Activated T-helper 9 cell treated with anti-CD3 and anti-CD28 coated beads, Interleukin-2, amount 50 U/mL, for 16 hours (primary cell): ENCODE measurements at regions not wholly inside any gene's neighbourhood (a gene's known extent, or its start where the extent isn't known, plus 50 kb on each side); places are given as distances from the start of the nearest gene placed in this dataset.

Experiments used
- DNase-seq: peaks from one replicate; pipeline ENCODE4 v3.0.0-alpha.2; 2020; ENCODE audit warnings: low read depth

DNA sequence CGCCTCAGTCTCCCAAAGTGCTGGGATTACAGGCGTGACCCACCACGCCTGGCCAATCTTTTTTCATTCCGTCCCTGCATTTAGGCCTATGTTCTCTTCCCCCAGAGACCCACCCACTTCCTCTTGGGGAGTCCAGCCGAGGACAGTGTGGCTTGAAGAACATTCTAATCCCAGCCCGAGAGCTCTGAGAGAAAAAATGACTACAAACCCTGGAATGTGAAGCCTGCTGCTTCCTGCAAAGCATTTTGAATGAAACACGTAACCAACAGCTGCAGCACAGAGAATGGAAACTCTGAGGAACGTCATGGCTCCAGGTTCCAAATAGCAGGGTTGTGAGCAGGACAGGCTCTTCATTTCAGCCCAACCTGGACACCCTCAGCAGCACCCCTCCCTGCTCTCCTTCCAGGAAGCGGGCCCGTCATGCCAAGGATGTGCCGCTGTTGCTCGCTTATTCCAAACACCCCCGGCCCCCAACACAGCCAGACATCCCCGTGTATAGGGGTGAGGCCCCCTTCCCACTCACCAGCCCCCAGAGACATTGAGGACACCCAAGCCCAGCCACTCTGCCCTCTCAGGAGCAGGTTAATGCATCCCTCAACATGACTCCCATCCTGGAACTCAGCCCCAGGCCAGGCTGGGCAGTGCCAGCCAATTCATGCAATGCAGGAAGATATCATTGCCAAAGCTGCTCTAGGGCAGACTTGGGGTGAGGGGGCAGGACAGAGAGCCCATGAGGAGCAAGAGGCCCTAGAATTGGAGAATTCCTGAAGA is 139.8 kb downstream of the ZFP36L2 start:
- DNase-seq = no peak

DNA sequence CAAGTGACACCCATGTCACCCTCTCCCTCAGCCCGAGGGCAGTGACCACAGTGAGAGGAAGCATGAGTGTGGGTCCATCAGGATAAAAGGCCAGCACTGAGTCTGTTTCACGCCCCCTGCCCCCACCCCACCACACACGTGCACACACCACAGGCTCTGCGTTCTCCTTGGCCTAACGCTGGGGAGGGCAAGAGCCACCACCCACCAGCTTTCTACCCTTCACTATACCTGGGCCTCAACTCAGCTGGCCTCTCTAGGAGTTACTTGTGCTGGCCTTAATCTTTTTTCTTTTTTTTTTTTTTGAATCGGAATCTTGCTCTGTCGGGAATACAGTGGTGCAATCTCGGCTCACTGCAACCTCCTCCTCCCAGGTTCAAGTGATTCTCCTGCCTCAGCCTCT is 140.5 kb downstream of the ZFP36L2 start:
- no peak for DNase-seq

DNA sequence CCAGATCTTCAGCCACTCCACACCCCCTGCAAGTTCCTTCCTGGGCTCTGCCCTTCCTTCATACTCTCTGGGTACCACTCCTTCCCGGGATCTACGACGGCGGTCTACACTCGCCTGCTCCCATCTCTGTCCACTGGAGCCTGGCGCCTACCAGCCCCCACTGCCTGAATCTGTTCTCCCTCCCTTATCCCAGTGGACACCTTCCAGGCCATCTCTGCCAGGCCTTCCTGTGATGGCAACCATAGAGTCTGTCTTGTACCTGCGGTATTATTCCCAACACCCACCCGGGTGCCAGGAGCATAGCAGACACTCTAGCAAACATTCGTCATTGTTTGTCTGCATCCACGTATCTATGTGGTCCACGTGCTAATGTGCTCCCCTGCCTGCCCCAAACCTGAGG is 140.9 kb downstream of the ZFP36L2 start:
- DNase-seq = no peak

- DNase-seq = no peak
These were observed 141.7 kb downstream of the ZFP36L2 start for GRCh38 chr2:43084699-43085091.

DNA sequence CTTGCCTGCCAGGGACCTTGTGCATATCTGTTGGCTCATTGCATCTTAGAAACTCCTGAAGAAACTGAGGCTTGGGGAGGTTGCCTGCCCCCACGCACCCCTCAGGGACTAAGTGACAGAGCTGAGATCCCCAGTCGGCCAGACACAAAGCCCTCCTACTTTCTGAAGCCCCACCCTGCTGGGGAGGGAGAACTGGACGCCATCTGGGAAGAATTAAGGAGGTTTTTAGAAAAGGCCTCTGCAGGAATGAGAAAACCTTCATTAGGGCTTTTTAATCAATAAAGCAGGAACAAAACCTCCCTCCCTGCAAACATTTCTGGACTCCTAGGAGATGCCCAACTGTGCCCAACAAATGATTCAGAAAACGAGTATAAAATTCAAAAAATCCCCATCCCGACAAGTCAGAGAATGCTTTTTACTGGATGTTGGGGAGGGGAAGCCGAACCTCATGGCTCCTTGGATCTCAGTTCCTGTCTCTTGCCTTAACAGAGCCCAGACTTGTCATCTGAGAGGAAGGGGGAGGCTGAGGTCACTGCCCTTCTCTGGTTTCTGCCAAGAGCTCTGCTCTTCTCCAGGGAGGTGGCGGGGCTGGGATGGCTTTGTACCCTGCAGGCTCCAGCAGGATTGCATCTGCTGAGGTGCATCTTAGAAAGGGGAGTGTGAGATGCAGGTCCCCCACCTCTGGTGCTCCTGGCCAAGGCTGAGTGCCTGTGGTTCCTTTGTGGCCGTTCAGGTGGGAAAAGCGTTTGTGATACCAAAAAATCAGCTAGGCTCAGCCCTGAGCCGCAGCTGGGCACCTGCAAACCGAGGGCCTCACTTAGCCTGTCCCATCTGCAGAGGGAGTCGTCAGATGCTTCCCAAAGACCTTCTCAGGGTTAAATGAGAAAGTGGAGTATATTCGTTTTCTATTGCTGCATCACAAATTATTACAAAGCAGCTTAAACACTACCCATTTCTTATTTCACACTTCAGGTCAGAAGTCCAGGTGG is 142.4 kb downstream of the ZFP36L2 start:
- DNase-seq = no peak

GRCh38 chr2:43082903-43083677 is 143.3 kb downstream of the ZFP36L2 start:
- DNase-seq = no peak

DNA sequence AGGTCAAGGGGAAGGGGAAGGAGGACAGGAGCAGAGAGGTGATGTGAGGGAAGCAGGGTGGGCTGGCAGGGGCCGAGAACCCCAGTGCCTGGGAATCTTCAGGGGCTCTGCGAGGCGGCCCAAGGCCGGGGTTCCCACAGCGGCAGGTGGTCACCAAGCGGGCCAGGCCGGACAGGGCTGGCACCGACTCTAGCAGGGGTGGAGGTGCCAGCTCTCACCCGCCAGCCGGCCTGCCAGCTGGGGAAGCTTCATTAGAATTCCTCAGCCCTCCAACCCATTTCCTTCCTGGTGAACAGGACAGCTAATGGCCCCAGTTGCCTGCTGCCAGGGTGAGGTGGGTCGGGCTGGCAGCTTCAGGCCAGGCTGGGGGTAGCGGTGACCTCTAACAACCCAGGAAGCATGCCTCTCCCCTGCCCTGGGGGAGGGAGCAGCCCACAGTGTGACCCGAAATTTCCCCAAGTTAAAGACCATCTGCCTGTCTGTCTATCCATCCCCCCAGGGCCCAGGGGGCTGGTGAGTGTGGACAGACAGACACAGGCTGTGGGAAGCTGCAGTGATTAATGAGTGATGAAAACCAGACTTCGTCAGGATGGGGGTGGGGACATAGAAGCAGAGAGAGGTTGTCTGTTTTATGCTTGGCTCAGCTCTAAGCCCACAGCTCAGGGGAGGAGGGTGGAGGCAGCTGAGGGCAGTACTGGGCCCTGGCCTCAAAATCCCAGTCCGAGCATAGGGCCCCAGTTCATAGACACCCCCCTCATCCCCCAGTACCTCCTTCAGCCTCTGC is 144.1 kb downstream of the ZFP36L2 start:
- no peak for DNase-seq

- no peak for DNase-seq
These were observed 145.2 kb downstream of the ZFP36L2 start for GRCh38 chr2:43081131-43081765.

DNA sequence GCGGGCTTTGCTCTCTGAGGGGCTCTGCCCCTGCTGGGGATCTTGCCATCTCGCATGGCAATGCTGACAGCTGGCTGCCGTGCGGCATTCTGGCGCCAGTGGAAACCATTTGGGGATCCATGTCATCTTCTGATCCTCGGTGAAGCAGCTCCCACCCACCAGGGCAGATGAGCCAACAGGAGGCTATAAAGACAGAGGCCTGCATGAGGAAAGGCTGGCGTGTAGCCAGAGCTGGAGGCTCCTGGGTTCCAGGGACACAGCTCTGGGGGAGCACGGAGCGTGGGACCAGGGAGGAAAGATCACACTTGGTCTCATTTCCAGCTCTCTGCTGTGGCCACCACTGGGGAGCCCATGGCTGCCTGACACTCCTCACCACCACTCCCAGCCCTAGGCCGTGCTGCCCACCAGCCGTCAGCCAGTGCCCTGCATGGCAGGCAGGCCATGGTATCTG is 145.8 kb downstream of the ZFP36L2 start:
- DNase-seq = no peak

- DNase-seq = no peak
These were observed 147.3 kb downstream of the ZFP36L2 start for GRCh38 chr2:43078781-43079755.

DNA sequence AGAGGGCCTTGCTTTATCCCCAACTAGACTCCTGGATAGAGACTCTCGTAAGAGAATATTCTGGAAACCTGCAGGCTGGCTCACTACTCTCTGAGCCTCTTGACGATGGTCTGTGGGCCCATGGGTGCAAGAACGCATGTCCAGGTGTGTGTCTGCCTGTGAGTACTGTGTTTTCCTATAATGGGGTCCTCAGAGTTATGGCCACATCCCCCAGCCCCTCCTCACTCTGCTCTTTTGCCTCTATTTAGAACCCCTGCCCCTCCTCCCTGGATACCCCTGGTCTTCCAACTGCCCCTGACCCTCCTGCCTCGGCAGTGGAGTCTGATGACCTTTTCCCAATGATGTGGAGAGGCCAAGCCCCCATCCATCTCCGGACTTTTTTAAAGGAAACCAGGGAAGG is 148.1 kb downstream of the ZFP36L2 start:
- DNase-seq = no peak

- DNase-seq = no peak
These were observed 148.5 kb downstream of the ZFP36L2 start for GRCh38 chr2:43077876-43078275.

GRCh38 chr2:43076676-43077075 is 149.7 kb downstream of the ZFP36L2 start:
- DNase-seq = no peak

DNA sequence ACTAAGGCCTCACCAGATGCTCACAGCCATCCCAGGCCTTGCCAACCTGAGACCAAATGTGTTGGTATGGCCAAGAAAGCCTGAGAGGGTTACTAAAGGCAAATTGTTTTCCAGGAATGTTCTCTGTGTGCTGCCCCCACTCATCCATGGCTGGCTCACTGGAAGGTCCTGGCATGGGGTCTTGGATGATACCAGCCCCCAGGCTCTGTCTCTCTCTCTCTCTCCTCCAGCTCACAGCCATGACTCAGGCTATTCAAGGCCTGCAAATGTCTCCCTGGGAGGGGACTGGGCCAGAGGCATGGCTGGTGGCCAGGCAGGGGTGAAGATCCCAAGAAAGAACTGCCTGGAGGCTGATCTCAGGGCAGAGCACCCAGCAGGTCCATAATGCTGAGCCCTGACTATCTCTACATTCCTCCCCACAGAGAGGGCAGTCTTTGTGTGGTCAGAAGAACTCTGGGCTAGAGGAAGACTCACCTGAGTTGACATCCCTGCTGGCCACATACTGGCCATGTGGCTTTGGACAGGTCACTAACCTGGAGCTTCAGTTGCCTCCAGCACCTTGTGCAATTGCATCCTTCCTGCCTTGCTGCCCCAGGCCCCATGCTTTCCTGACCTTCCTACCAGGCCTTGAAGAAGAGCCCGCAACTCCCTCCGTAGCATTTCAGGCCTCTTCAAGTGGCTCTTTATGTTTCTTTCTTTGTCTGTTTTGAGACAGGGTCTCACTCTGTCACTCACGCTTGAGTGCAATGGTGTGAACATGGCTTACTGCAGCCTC is 150.4 kb downstream of the ZFP36L2 start:
- no peak for DNase-seq

DNA sequence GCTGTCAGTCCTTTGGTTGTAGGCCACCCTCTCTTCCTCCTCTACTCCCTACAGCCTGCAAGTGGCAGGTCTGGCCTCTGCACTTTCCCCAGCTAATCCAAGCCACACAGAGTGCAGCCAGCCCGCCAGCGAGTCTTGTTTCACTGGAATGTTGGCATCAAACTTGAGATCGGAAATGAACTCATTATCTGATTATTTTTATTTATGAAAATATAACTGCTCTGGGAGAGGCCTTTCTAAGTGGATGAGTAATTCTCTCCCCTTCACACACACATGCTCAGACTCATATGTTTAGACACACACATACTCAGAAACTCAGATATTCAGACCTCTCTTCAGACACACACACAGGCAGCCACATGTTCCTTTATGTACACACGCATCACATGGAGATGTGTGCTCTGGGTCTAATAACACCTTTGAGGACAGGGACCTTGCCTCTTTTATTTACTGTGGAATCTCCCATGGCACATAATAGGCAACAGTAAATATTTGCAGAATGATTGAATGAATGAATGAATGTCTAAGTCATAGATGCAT is 151.3 kb downstream of the ZFP36L2 start:
- no peak for DNase-seq

- DNase-seq = no peak
These were observed 151.8 kb downstream of the ZFP36L2 start for GRCh38 chr2:43074592-43075053.

GRCh38 chr2:43074052-43074451 is 152.4 kb downstream of the ZFP36L2 start:
- DNase-seq = no peak

DNA sequence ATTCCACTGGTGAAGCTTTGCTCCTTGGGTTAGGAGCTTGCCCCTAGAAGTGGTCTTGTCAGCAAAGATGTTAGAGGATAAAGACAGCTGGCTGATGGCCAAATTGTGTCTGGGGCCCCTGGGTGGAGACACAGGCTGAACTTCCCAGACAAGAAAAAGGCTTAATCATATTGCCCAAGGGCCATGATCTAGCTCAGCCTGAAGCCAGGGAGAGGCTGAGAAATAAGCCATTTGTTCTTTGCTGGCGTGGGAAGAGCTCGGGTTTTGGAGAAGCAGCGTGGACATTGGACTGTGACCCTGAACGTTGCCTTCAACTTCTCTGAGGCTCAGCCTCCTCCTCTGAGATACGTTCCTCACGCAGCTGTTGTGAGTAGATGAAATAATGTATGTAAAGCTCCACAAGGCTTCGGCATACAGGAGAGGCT is 153.0 kb downstream of the ZFP36L2 start:
- DNase-seq = no peak
